ENCODE measurements at regions not wholly inside any gene's neighbourhood (a gene's known extent, or its start where the extent isn't known, plus 50 kb on each side); places are given as distances from the start of the nearest gene placed in this dataset.

DNA sequence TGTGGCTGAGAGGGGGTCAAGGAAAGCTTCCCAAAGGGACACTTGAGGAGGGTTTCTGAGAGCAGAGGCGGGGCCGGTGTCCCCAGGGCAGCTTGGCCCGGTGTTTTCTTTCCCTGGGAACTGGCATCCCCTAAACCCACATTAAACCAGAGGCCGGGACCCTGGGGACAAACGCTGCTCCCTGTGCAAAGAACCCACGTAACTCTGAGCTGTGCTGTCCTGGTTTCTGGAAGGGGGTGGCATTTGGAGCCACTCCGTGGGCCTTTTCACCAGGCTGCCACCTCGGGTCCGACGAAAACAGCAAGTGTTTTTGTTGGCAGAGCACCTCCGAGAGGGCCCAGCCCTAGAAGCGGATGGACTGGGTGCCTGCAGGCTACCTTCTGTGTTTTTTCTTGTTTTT is 100.2 kb upstream of the ANO1 start:
- Mint-ChIP-seq H3K36me3 (ENCODE audit: low read depth) (no peaks in the 10 kb centered on the region), H3K4me1 (ENCODE audit: low read depth) (no peaks in the 10 kb centered on the region), H3K9me3 (no peaks in the 10 kb centered on the region), H3K27me3 (peaks cover 31% of the 10 kb centered on the region), H3K4me3 (no peak overlapping the region), H3K27ac (no peak overlapping the region)
- Histone ChIP-seq H3K4me3 (ENCODE audit: low read length) (no peak overlapping the region), H3K9me3 (ENCODE audit: control insufficient read depth in 1 of 2, insufficient read depth in 1 of 2, low read length in 2 of 2) (no peaks in the 10 kb centered on the region), H3K27ac (ENCODE audit: low read depth in 1 of 2, low read length in 2 of 2) (no peak overlapping the region), H3K36me3 (ENCODE audit: insufficient read depth, low read length) (no peaks in the 10 kb centered on the region), H3K27me3 (ENCODE audit: control insufficient read depth in 1 of 2, insufficient read depth in 2 of 2, low read length in 2 of 2) (peaks cover 3 to 8% of the 10 kb centered on the region in 2 experiments), H3K4me1 (ENCODE audit: insufficient read depth, low read length) (no peaks in the 10 kb centered on the region)
- no peak for ATAC-seq (ENCODE audit: poor library complexity)
- TF ChIP-seq, protein P1, sequence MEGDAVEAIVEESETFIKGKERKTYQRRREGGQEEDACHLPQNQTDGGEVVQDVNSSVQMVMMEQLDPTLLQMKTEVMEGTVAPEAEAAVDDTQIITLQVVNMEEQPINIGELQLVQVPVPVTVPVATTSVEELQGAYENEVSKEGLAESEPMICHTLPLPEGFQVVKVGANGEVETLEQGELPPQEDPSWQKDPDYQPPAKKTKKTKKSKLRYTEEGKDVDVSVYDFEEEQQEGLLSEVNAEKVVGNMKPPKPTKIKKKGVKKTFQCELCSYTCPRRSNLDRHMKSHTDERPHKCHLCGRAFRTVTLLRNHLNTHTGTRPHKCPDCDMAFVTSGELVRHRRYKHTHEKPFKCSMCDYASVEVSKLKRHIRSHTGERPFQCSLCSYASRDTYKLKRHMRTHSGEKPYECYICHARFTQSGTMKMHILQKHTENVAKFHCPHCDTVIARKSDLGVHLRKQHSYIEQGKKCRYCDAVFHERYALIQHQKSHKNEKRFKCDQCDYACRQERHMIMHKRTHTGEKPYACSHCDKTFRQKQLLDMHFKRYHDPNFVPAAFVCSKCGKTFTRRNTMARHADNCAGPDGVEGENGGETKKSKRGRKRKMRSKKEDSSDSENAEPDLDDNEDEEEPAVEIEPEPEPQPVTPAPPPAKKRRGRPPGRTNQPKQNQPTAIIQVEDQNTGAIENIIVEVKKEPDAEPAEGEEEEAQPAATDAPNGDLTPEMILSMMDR (IDR thresholded peaks at IDR 0.05) = no peak
- ChIA-PET CTCF (no interaction called here), POLR2A (no interaction called here)
- intact Hi-C loops (cut with DNase I, micrococcal nuclease) = no loop called here
- DNase-seq = no peak

- H3K4me3 Mint-ChIP-seq = no peak overlapping the region
- Histone ChIP-seq H3K4me1 (ENCODE audit: insufficient read depth, low read length) (no peaks in the 10 kb centered on the region), H3K36me3 (ENCODE audit: insufficient read depth, low read length) (no peaks in the 10 kb centered on the region), H3K27me3 (ENCODE audit: control insufficient read depth in 1 of 2, insufficient read depth in 2 of 2, low read length in 2 of 2) (peaks cover 10 to 11% of the 10 kb centered on the region in 2 experiments), H3K9me3 (ENCODE audit: control insufficient read depth in 1 of 2, insufficient read depth in 1 of 2, low read length in 2 of 2) (no peaks in the 10 kb centered on the region), H3K4me3 (ENCODE audit: low read length) (no peak overlapping the region), H3K27ac (ENCODE audit: low read depth in 1 of 2, low read length in 2 of 2) (no peak overlapping the region)
- CTCF ChIA-PET = no interaction called here
- intact Hi-C loops (cut with DNase I, micrococcal nuclease) = no loop called here
- TF ChIP-seq, protein P1 (IDR thresholded peaks at IDR 0.05) = no peak
- H3K36me3 Mint-ChIP-seq (ENCODE audit: low read depth) = no peaks in the 10 kb centered on the region
- H3K27me3 Mint-ChIP-seq = peaks cover 41% of the 10 kb centered on the region
- no peak overlapping the region for H3K27ac Mint-ChIP-seq
- no peaks in the 10 kb centered on the region for H3K9me3 Mint-ChIP-seq
- POLR2A ChIA-PET = no interaction called here
- no peaks in the 10 kb centered on the region for H3K4me1 Mint-ChIP-seq (ENCODE audit: low read depth)
- DNase-seq (no peak), ATAC-seq (ENCODE audit: poor library complexity) (no peak)
Observed at GRCh38 chr11:69978841-69979614, 99.1 kb upstream of the ANO1 start.

DNA sequence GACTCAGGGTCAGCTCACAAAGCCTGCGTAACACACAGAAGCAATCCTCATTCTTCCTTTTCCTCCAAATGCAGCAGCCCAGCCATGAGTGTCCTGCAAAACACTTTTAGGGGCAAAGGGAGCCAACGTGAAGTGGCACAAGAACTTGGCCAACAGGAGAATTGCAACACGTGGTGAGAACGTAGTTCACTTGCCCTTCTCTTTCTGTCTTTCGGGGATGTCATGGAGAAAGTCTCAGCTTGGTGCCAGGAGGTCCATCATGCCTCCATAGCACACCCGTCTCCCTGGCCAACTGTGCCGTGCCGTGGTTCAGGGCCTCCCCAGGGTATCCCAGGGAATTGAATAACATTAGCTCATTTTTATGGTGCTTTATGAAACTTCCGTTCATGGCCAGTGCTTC is 98.5 kb upstream of the ANO1 start:
- no peaks in the 10 kb centered on the region for H3K9me3 Mint-ChIP-seq
- H3K27me3 Mint-ChIP-seq = peaks cover 42% of the 10 kb centered on the region
- ChIA-PET POLR2A (no interaction called here), CTCF (no interaction called here)
- no peaks in the 10 kb centered on the region for H3K36me3 ChIP-seq (ENCODE audit: insufficient read depth, low read length)
- TF ChIP-seq, protein P1 (IDR thresholded peaks at IDR 0.05) = no peak
- H3K4me3 Mint-ChIP-seq = no peak overlapping the region
- H3K27me3 ChIP-seq (ENCODE audit: control insufficient read depth in 1 of 2, insufficient read depth in 2 of 2, low read length in 2 of 2) = peaks cover 15 to 16% of the 10 kb centered on the region in 2 experiments
- no peak overlapping the region for H3K27ac ChIP-seq (ENCODE audit: low read depth in 1 of 2, low read length in 2 of 2)
- DNase-seq = no peak
- H3K9me3 ChIP-seq (ENCODE audit: control insufficient read depth in 1 of 2, insufficient read depth in 1 of 2, low read length in 2 of 2) = peaks cover 0 to 2% of the 10 kb centered on the region in 2 experiments
- no peak overlapping the region for H3K4me3 ChIP-seq (ENCODE audit: low read length)
- intact Hi-C loops (cut with DNase I, micrococcal nuclease) = no loop called here
- no peak for ATAC-seq (ENCODE audit: poor library complexity)
- no peak overlapping the region for H3K27ac Mint-ChIP-seq
- H3K4me1 ChIP-seq (ENCODE audit: insufficient read depth, low read length) = no peaks in the 10 kb centered on the region
- no peaks in the 10 kb centered on the region for H3K36me3 Mint-ChIP-seq (ENCODE audit: low read depth)
- no peaks in the 10 kb centered on the region for H3K4me1 Mint-ChIP-seq (ENCODE audit: low read depth)

Data from CD4-positive, alpha-beta T cell (primary cell).